ENCODE measurements at regions not wholly inside any gene's neighbourhood (a gene's known extent, or its start where the extent isn't known, plus 50 kb on each side); places are given as distances from the start of the nearest gene placed in this dataset.

- no peak for DNase-seq (ENCODE audit: low spot score)
Observed at GRCh38 chr9:79988126-79988525, 416.4 kb downstream of the TLE4 start.

GRCh38 chr9:79986437-79986836, 414.7 kb downstream of the TLE4 start:
- no peak for DNase-seq (ENCODE audit: low spot score)

DNA sequence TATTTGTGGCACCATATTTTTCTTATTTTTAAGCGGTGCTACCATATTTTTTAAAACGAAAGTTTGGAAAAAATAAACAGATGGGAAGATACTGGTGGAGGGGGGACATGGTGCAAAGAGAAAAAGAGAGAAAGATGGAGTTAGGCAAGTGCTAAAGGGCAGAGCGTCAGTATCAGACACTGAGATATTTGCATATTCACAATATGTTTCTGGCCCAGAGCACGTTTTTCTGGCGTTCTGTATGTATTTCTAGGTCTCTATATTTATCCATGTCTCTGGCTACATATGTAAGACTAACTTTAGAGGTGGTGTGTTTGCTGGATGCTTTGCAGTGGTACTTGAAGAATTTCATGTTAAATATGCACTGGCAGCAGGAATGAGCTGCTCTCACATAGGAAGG, 414.0 kb downstream of the TLE4 start:
- DNase-seq (ENCODE audit: low spot score), result no peak

GRCh38 chr9:79985264-79985663, 413.5 kb downstream of the TLE4 start:
- DNase-seq (ENCODE audit: low spot score), result no peak

GRCh38 chr9:79984429-79985067, 412.8 kb downstream of the TLE4 start:
- no peak for DNase-seq (ENCODE audit: low spot score)

- no peak for DNase-seq (ENCODE audit: low spot score)
Observed at GRCh38 chr9:79980432-79980831, 408.7 kb downstream of the TLE4 start.

DNA sequence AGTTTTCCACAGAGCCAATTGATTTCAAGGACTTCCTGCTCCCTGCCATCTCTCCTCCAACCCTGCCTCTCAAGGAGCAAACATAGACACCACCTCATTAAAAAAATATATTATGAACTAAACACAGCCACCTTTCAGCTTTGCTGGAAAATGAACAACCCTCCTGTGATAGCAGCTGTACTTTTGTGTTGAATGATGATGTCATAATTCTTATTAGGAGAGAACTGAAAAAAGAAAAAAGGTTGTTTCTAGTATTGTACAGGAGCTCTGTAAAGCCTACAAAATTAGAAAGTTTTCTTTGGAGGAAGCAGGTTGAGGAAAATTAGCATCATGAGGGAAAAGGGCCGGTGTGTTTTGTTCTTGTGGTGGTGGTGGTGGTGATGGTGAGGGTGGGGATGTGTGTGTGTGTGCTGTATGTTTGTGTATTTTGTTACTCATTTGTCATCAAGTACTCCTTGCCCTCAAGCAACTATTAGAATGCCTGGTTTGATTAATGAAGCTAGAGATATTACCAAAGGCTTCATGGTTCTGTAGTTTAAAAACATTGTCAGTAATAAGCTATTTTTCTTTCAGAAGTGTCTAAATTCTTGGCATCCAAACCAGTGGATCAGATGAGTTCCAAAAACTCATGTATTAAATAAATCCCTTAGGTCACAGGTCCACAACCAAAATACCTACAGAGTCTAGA, 405.9 kb downstream of the TLE4 start:
- DNase-seq (ENCODE audit: low spot score), result no peak

DNA sequence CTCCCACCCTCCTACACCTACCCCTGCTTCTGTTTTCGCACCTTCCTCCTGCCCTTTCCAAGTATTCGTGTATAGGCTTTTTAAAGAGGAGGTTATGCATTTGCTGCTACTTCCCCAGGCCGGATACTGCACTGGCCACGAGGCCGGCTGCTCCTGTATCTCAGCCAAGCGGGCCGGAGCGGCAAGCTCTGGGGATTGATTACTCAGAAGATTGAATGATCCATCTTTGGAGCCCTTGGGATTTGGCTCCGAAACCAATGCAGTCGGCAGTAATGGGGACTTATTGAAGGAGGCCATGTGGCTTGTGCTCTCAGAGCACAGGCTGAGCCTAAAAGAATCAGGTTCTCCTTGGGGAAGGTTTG, 405.3 kb downstream of the TLE4 start:
- DNase-seq (ENCODE audit: low spot score), result no peak

- DNase-seq (ENCODE audit: low spot score), result no peak
Observed at GRCh38 chr9:79976257-79977073, 404.7 kb downstream of the TLE4 start.

- no peak for DNase-seq (ENCODE audit: low spot score)
Observed at GRCh38 chr9:79975621-79976256, 404.0 kb downstream of the TLE4 start.

- DNase-seq (ENCODE audit: low spot score), result no peak
Observed at GRCh38 chr9:79974806-79975422, 403.1 kb downstream of the TLE4 start.

DNA sequence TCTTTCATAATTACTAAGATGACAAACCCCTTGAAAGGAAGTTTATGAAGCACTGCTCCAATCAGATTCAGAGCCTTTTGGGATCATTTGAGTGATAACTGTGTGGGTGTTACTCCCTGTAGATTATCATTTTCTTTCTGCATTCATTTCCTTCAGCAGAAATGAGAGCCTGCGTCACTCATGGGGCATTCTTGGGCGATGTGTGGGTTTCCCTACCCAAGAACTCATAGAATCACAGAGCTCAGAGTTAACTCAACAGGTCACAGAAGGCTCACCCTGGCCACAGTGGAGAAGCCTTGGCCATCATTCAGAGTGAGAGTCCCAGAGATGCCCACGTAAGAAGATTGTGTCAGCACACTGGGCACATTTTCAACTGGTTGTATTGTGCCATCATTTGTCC, 401.9 kb downstream of the TLE4 start:
- DNase-seq (ENCODE audit: low spot score), result no peak

DNA sequence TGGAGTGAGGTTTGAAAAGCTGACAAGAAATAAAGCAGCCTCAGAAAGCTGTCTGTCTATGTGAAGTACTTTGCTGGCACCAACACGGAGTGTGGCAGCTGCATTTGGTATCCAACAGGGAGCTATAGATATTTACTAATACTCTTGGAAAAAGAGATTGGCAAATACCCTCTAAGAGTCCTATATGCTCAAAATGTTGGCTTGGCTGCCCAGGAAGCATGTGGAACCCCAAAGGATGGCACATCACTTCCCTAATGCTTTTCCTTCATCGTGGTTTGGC, 398.3 kb downstream of the TLE4 start:
- DNase-seq (ENCODE audit: low spot score), result no peak

DNA sequence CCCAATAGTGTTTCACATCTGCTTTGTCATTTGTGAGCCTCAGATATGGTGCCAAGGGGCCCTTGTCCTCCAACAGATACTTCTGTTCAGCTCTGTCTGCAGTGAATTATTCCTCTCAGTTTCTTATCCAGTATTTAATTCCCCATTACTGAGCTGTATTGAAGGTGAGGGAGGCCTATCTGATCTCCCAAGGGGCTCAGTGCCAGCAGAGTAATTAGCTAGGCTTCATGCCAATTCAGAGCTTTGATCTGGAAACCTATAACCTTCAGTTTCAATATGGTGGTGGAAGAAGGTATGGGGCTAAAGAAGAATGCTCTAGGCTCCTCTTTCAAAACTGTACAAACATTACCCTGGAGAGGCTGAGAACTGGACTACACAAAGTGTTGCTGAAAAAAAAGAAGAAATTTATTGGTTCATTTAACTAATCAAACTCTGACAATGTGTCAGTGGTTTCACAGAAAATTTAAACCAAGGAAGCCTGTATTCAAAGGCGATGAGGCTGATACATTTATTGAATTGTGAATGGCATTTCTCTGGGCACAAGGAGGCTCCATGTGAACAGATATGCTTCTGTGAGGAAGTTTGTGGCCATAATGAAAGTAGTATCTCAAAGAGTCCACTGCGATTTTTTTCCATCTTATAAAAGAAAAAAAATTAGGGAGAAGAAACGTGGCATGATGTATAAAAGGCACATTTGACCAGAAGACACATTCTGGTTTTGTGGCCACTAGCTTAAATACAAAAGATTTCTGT, 397.8 kb downstream of the TLE4 start:
- no peak for DNase-seq (ENCODE audit: low spot score)

DNA sequence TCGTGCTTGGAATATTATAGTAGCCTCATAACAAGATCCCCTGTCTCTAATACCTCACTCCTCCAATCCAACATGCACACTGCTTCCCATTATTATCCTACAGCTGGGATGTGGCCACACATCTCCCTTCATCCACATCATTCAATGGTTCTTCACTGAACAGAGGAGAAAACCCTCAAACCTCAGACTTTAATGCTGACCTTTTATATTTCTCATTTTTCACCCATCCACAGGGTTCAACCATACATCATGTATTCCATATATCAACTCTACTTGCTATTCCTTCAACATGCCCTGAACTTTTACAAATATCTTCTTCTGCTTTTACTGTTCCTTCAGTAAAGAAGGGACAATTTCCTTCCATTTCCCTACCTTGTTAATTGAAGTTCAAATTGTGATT, 396.8 kb downstream of the TLE4 start:
- no peak for DNase-seq (ENCODE audit: low spot score)

GRCh38 chr9:79962836-79963235, 391.1 kb downstream of the TLE4 start:
- no peak for DNase-seq (ENCODE audit: low spot score)

GRCh38 chr9:79962150-79962549, 390.4 kb downstream of the TLE4 start:
- no peak for DNase-seq (ENCODE audit: low spot score)

GRCh38 chr9:79955300-79955699, 383.5 kb downstream of the TLE4 start:
- no peak for DNase-seq (ENCODE audit: low spot score)

GRCh38 chr9:79953908-79954307, 382.1 kb downstream of the TLE4 start:
- no peak for DNase-seq (ENCODE audit: low spot score)

DNA sequence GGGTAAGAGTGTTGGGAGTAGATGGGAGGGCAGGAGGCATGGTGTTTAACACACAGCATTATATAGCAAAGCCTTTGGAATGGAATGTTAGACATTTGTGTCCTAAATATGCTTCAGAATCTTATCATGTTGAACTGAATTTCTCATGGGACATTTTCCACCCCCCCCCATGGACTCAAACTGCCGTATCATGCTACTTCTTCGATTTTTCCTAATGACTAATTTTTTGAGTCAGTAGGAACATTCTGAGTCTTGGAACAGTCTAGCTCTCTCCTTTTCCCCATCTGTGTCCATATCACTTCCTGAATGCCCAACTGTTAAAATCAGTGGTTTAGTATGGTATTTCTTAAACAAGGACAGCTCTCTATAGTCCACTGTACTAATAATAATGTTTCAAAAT, 380.6 kb downstream of the TLE4 start:
- no peak for DNase-seq (ENCODE audit: low spot score)

GRCh38 chr9:79946712-79947111, 374.9 kb downstream of the TLE4 start:
- no peak for DNase-seq (ENCODE audit: low spot score)

DNA sequence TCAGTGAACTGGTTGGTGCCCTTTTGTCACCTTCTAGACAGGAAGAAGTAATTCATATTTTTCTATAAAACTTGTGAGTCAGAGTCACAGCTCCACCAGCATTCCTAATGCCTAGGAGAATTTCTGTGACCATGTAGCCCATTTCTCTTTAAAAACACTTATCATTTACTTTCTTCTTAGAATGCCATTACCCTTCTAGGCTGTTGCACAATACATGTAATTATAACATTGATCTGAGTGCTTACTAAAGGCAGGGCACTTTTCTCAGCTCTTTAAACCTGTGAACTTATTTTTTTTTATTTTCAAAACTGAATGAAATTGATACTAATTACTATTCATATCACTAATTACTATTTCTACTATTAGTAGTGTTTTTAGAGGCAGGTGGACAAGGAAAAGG, 373.7 kb downstream of the TLE4 start:
- DNase-seq (ENCODE audit: low spot score), result no peak

Data from GM03348 (cell line).